ENCODE measurements at regions not wholly inside any gene's neighbourhood (a gene's known extent, or its start where the extent isn't known, plus 50 kb on each side); places are given as distances from the start of the nearest gene placed in this dataset.

GRCh38 chr6:95469511-95469910 lies 107.8 kb upstream of the MANEA start:
- ATAC-seq (ENCODE audit: low read depth): no peak
- Mint-ChIP-seq H3K9me3 (no peaks in the 10 kb centered on the region), H3K4me3 (no peak overlapping the region), H3K36me3 (no peaks in the 10 kb centered on the region), H3K27ac (no peak overlapping the region), H3K27me3 (no peaks in the 10 kb centered on the region), H3K4me1 (no peaks in the 10 kb centered on the region)
- POLR2A ChIA-PET: no interaction called here
- no peak for DNase-seq

GRCh38 chr6:95478941-95479340 lies 98.4 kb upstream of the MANEA start:
- no peak overlapping the region for H3K4me3 Mint-ChIP-seq
- DNase-seq (no peak), ATAC-seq (ENCODE audit: low read depth) (no peak)
- no peaks in the 10 kb centered on the region for H3K4me1 Mint-ChIP-seq
- POLR2A ChIA-PET: no interaction called here
- H3K36me3 Mint-ChIP-seq: no peaks in the 10 kb centered on the region
- H3K27ac Mint-ChIP-seq: no peak overlapping the region
- H3K9me3 Mint-ChIP-seq: no peaks in the 10 kb centered on the region
- no peaks in the 10 kb centered on the region for H3K27me3 Mint-ChIP-seq

GRCh38 chr6:95487817-95488216 lies 89.5 kb upstream of the MANEA start:
- H3K9me3 Mint-ChIP-seq: no peaks in the 10 kb centered on the region
- POLR2A ChIA-PET: no interaction called here
- H3K27me3 Mint-ChIP-seq: no peaks in the 10 kb centered on the region
- H3K36me3 Mint-ChIP-seq: no peaks in the 10 kb centered on the region
- ATAC-seq (ENCODE audit: low read depth): no peak
- H3K4me1 Mint-ChIP-seq: peaks cover 1% of the 10 kb centered on the region
- no peak for DNase-seq
- no peak overlapping the region for H3K4me3 Mint-ChIP-seq
- H3K27ac Mint-ChIP-seq: no peak overlapping the region

GRCh38 chr6:95489185-95489863 lies 88.0 kb upstream of the MANEA start:
- DNase-seq: no peak
- H3K36me3 Mint-ChIP-seq: no peaks in the 10 kb centered on the region
- POLR2A ChIA-PET: no interaction called here
- H3K27ac Mint-ChIP-seq: no peak overlapping the region
- H3K27me3 Mint-ChIP-seq: no peaks in the 10 kb centered on the region
- no peaks in the 10 kb centered on the region for H3K9me3 Mint-ChIP-seq
- ATAC-seq (ENCODE audit: low read depth): no peak
- H3K4me3 Mint-ChIP-seq: no peak overlapping the region
- H3K4me1 Mint-ChIP-seq: peaks cover 1% of the 10 kb centered on the region

GRCh38 chr6:95496769-95497426 lies 80.4 kb upstream of the MANEA start:
- POLR2A ChIA-PET: no interaction called here
- Mint-ChIP-seq H3K27ac (no peak overlapping the region), H3K36me3 (no peaks in the 10 kb centered on the region), H3K27me3 (no peaks in the 10 kb centered on the region), H3K9me3 (no peaks in the 10 kb centered on the region), H3K4me3 (no peak overlapping the region), H3K4me1 (no peaks in the 10 kb centered on the region)
- DNase-seq (no peak), ATAC-seq (ENCODE audit: low read depth) (no peak)

- H3K4me3 Mint-ChIP-seq: no peak overlapping the region
- H3K27ac Mint-ChIP-seq: no peak overlapping the region
- H3K36me3 Mint-ChIP-seq: no peaks in the 10 kb centered on the region
- POLR2A ChIA-PET: no interaction called here
- no peaks in the 10 kb centered on the region for H3K27me3 Mint-ChIP-seq
- no peak for DNase-seq
- no peak for ATAC-seq (ENCODE audit: low read depth)
- H3K4me1 Mint-ChIP-seq: no peaks in the 10 kb centered on the region
- H3K9me3 Mint-ChIP-seq: peaks cover 1% of the 10 kb centered on the region
These were observed 76.1 kb upstream of the MANEA start for GRCh38 chr6:95501032-95501904.

GRCh38 chr6:95503568-95503967 lies 73.8 kb upstream of the MANEA start:
- Mint-ChIP-seq H3K36me3 (no peaks in the 10 kb centered on the region), H3K27me3 (peaks cover 2% of the 10 kb centered on the region), H3K27ac (no peak overlapping the region), H3K4me1 (no peaks in the 10 kb centered on the region), H3K9me3 (peaks cover 1% of the 10 kb centered on the region), H3K4me3 (no peak overlapping the region)
- no peak for ATAC-seq (ENCODE audit: low read depth)
- POLR2A ChIA-PET: no interaction called here
- no peak for DNase-seq

- no peaks in the 10 kb centered on the region for H3K9me3 Mint-ChIP-seq
- peaks cover 2% of the 10 kb centered on the region for H3K27me3 Mint-ChIP-seq
- no peak for DNase-seq
- no peaks in the 10 kb centered on the region for H3K36me3 Mint-ChIP-seq
- POLR2A ChIA-PET: no interaction called here
- no peaks in the 10 kb centered on the region for H3K4me1 Mint-ChIP-seq
- no peak overlapping the region for H3K27ac Mint-ChIP-seq
- H3K4me3 Mint-ChIP-seq: no peak overlapping the region
- no peak for ATAC-seq (ENCODE audit: low read depth)
These were observed 65.9 kb upstream of the MANEA start for GRCh38 chr6:95511404-95511803.

- Mint-ChIP-seq H3K4me3 (no peak overlapping the region), H3K36me3 (no peaks in the 10 kb centered on the region), H3K27ac (no peak overlapping the region), H3K27me3 (no peaks in the 10 kb centered on the region), H3K9me3 (no peaks in the 10 kb centered on the region), H3K4me1 (no peaks in the 10 kb centered on the region)
- no peak for ATAC-seq (ENCODE audit: low read depth)
- POLR2A ChIA-PET: no interaction called here
- no peak for DNase-seq
These were observed 61.4 kb upstream of the MANEA start for GRCh38 chr6:95515975-95516374.

- H3K9me3 Mint-ChIP-seq: no peaks in the 10 kb centered on the region
- no peaks in the 10 kb centered on the region for H3K27me3 Mint-ChIP-seq
- no peak overlapping the region for H3K4me3 Mint-ChIP-seq
- no peak for ATAC-seq (ENCODE audit: low read depth)
- no peak for DNase-seq
- POLR2A ChIA-PET: no interaction called here
- no peaks in the 10 kb centered on the region for H3K36me3 Mint-ChIP-seq
- no peak overlapping the region for H3K27ac Mint-ChIP-seq
- H3K4me1 Mint-ChIP-seq: no peaks in the 10 kb centered on the region
These were observed 60.3 kb upstream of the MANEA start for GRCh38 chr6:95517004-95517403.

GRCh38 chr6:95517568-95517967 lies 59.8 kb upstream of the MANEA start:
- POLR2A ChIA-PET: no interaction called here
- DNase-seq: no peak
- Mint-ChIP-seq H3K4me3 (no peak overlapping the region), H3K27ac (no peak overlapping the region), H3K36me3 (no peaks in the 10 kb centered on the region), H3K4me1 (no peaks in the 10 kb centered on the region), H3K27me3 (no peaks in the 10 kb centered on the region), H3K9me3 (no peaks in the 10 kb centered on the region)
- ATAC-seq (ENCODE audit: low read depth): no peak

GRCh38 chr6:95518630-95519227 lies 58.6 kb upstream of the MANEA start:
- POLR2A ChIA-PET: no interaction called here
- no peaks in the 10 kb centered on the region for H3K9me3 Mint-ChIP-seq

GRCh38 chr6:95519228-95520037 lies 57.9 kb upstream of the MANEA start:
- Mint-ChIP-seq H3K36me3 (no peaks in the 10 kb centered on the region), H3K27ac (no peak overlapping the region), H3K27me3 (no peaks in the 10 kb centered on the region), H3K4me3 (no peak overlapping the region), H3K9me3 (no peaks in the 10 kb centered on the region), H3K4me1 (no peaks in the 10 kb centered on the region)
- DNase-seq (no peak), ATAC-seq (ENCODE audit: low read depth) (no peak)
- POLR2A ChIA-PET: no interaction called here

More at GRCh38 chr6:95518630-95519227, 58.6 kb upstream of the MANEA start:
- H3K27me3 Mint-ChIP-seq: no peaks in the 10 kb centered on the region
- DNase-seq: no peak
- no peak overlapping the region for H3K27ac Mint-ChIP-seq
- no peak overlapping the region for H3K4me3 Mint-ChIP-seq
- no peaks in the 10 kb centered on the region for H3K4me1 Mint-ChIP-seq
- no peak for ATAC-seq (ENCODE audit: low read depth)
- H3K36me3 Mint-ChIP-seq: no peaks in the 10 kb centered on the region

Measured in activated naive CD8-positive, alpha-beta T cell treated with anti-CD3 and anti-CD28 coated beads, Interleukin-2, amount 10 ng/mL, durations not matched to agents 7 days and 5 days (primary cell).